ENCODE measurements at regions not wholly inside any gene's neighbourhood (a gene's known extent, or its start where the extent isn't known, plus 50 kb on each side); places are given as distances from the start of the nearest gene placed in this dataset.
A peak's percentile ranks its signal among the peaks of the same experiment; 100 is the strongest.

GRCh38 chr15:35871812-35872211, 325.8 kb upstream of the DPH6 start:
- no peak overlapping the region for H3K4me3 ChIP-seq (ENCODE audit: control insufficient read depth in 1 of 7, extremely low read depth in 1 of 7, insufficient read depth in 4 of 7, low read depth in 2 of 7, low read length in 6 of 7)
- H3K9me3 ChIP-seq (ENCODE audit: control extremely low read depth in 1 of 5, control insufficient read depth in 4 of 5, insufficient read depth in 2 of 5, low read depth in 1 of 5, low read length in 4 of 5): no peaks in the 10 kb centered on the region
- no CpG with 5 or more reads among the region's 3 CpGs for WGBS (ENCODE audit: insufficient coverage)
- H3K27me3 ChIP-seq (replicated peaks in 2 of 5; ENCODE audit: control insufficient read depth in 4 of 5, insufficient read depth in 5 of 5, low read length in 4 of 5): no peaks in the 10 kb centered on the region
- H3K4me1 ChIP-seq (ENCODE audit: control extremely low read depth in 1 of 4, control insufficient read depth in 4 of 4, insufficient read depth in 4 of 4, low read length in 3 of 4): no peaks in the 10 kb centered on the region
- no peak overlapping the region for H3K27ac ChIP-seq (ENCODE audit: insufficient read depth in 1 of 2, low read depth in 1 of 2, low read length in 2 of 2, poor library complexity in 1 of 2, severe bottlenecking in 2 of 2)
- ChIA-PET POLR2A (no interaction called here), CTCF (no interaction called here)
- no peaks in the 10 kb centered on the region for H3K36me3 ChIP-seq (ENCODE audit: control insufficient read depth in 4 of 4, insufficient read depth in 4 of 4, low read length in 3 of 4)
- no peak for DNase-seq

- DNase-seq: peak in 1 of 3 donors; percentile 3
- Histone ChIP-seq H3K27ac (ENCODE audit: insufficient read depth in 1 of 2, low read depth in 1 of 2, low read length in 2 of 2, poor library complexity in 1 of 2, severe bottlenecking in 2 of 2) (no peak overlapping the region), H3K9me3 (ENCODE audit: control extremely low read depth in 1 of 5, control insufficient read depth in 4 of 5, insufficient read depth in 2 of 5, low read depth in 1 of 5, low read length in 4 of 5) (no peaks in the 10 kb centered on the region), H3K36me3 (ENCODE audit: control insufficient read depth in 4 of 4, insufficient read depth in 4 of 4, low read length in 3 of 4) (no peaks in the 10 kb centered on the region), H3K4me1 (ENCODE audit: control extremely low read depth in 1 of 4, control insufficient read depth in 4 of 4, insufficient read depth in 4 of 4, low read length in 3 of 4) (no peaks in the 10 kb centered on the region), H3K27me3 (replicated peaks in 2 of 5; ENCODE audit: control insufficient read depth in 4 of 5, insufficient read depth in 5 of 5, low read length in 4 of 5) (no peaks in the 10 kb centered on the region), H3K4me3 (ENCODE audit: control insufficient read depth in 1 of 7, extremely low read depth in 1 of 7, insufficient read depth in 4 of 7, low read depth in 2 of 7, low read length in 6 of 7) (no peak overlapping the region)
- CTCF ChIA-PET: no interaction called here
- POLR2A ChIA-PET: no interaction called here
Observed at GRCh38 chr15:35872577-35872976, 326.6 kb upstream of the DPH6 start.

- Histone ChIP-seq H3K27me3 (replicated peaks in 2 of 5; ENCODE audit: control insufficient read depth in 4 of 5, insufficient read depth in 5 of 5, low read length in 4 of 5) (no peaks in the 10 kb centered on the region), H3K27ac (ENCODE audit: insufficient read depth in 1 of 2, low read depth in 1 of 2, low read length in 2 of 2, poor library complexity in 1 of 2, severe bottlenecking in 2 of 2) (no peak overlapping the region), H3K4me3 (ENCODE audit: control insufficient read depth in 1 of 7, extremely low read depth in 1 of 7, insufficient read depth in 4 of 7, low read depth in 2 of 7, low read length in 6 of 7) (no peak overlapping the region), H3K36me3 (ENCODE audit: control insufficient read depth in 4 of 4, insufficient read depth in 4 of 4, low read length in 3 of 4) (no peaks in the 10 kb centered on the region), H3K4me1 (ENCODE audit: control extremely low read depth in 1 of 4, control insufficient read depth in 4 of 4, insufficient read depth in 4 of 4, low read length in 3 of 4) (no peaks in the 10 kb centered on the region), H3K9me3 (ENCODE audit: control extremely low read depth in 1 of 5, control insufficient read depth in 4 of 5, insufficient read depth in 2 of 5, low read depth in 1 of 5, low read length in 4 of 5) (peaks cover 0 to 2% (median 0%) of the 10 kb centered on the region in 5 experiments)
- DNase-seq: peak in 1 of 3 donors; percentile 1
- ChIA-PET POLR2A (no interaction called here), CTCF (no interaction called here)
Observed at GRCh38 chr15:35874260-35874905, 328.4 kb upstream of the DPH6 start.

- Histone ChIP-seq H3K4me3 (ENCODE audit: control insufficient read depth in 1 of 7, extremely low read depth in 1 of 7, insufficient read depth in 4 of 7, low read depth in 2 of 7, low read length in 6 of 7) (no peak overlapping the region), H3K9me3 (ENCODE audit: control extremely low read depth in 1 of 5, control insufficient read depth in 4 of 5, insufficient read depth in 2 of 5, low read depth in 1 of 5, low read length in 4 of 5) (peaks cover 0 to 2% (median 0%) of the 10 kb centered on the region in 5 experiments), H3K27me3 (replicated peaks in 2 of 5; ENCODE audit: control insufficient read depth in 4 of 5, insufficient read depth in 5 of 5, low read length in 4 of 5) (no peaks in the 10 kb centered on the region), H3K36me3 (ENCODE audit: control insufficient read depth in 4 of 4, insufficient read depth in 4 of 4, low read length in 3 of 4) (no peaks in the 10 kb centered on the region), H3K4me1 (ENCODE audit: control extremely low read depth in 1 of 4, control insufficient read depth in 4 of 4, insufficient read depth in 4 of 4, low read length in 3 of 4) (no peaks in the 10 kb centered on the region), H3K27ac (ENCODE audit: insufficient read depth in 1 of 2, low read depth in 1 of 2, low read length in 2 of 2, poor library complexity in 1 of 2, severe bottlenecking in 2 of 2) (no peak overlapping the region)
- ChIA-PET POLR2A (no interaction called here), CTCF (no interaction called here)
- no peak for DNase-seq
- 100% methylated on average over 4 of the region's 4 CpGs for WGBS (ENCODE audit: insufficient coverage)
Observed at GRCh38 chr15:35876762-35877161, 330.8 kb upstream of the DPH6 start.

- no peaks in the 10 kb centered on the region for H3K27me3 ChIP-seq (replicated peaks in 2 of 5; ENCODE audit: control insufficient read depth in 4 of 5, insufficient read depth in 5 of 5, low read length in 4 of 5)
- no peaks in the 10 kb centered on the region for H3K36me3 ChIP-seq (ENCODE audit: control insufficient read depth in 4 of 4, insufficient read depth in 4 of 4, low read length in 3 of 4)
- ChIA-PET POLR2A (no interaction called here), CTCF (no interaction called here)
- H3K9me3 ChIP-seq (ENCODE audit: control extremely low read depth in 1 of 5, control insufficient read depth in 4 of 5, insufficient read depth in 2 of 5, low read depth in 1 of 5, low read length in 4 of 5): peaks cover 0 to 2% (median 0%) of the 10 kb centered on the region in 5 experiments
- no peak overlapping the region for H3K4me3 ChIP-seq (ENCODE audit: control insufficient read depth in 1 of 7, extremely low read depth in 1 of 7, insufficient read depth in 4 of 7, low read depth in 2 of 7, low read length in 6 of 7)
- H3K27ac ChIP-seq (ENCODE audit: insufficient read depth in 1 of 2, low read depth in 1 of 2, low read length in 2 of 2, poor library complexity in 1 of 2, severe bottlenecking in 2 of 2): no peak overlapping the region
- no CpG with 5 or more reads among the region's 3 CpGs for WGBS (ENCODE audit: insufficient coverage)
- no peaks in the 10 kb centered on the region for H3K4me1 ChIP-seq (ENCODE audit: control extremely low read depth in 1 of 4, control insufficient read depth in 4 of 4, insufficient read depth in 4 of 4, low read length in 3 of 4)
- DNase-seq: no peak
Observed at GRCh38 chr15:35880896-35881295, 334.9 kb upstream of the DPH6 start.

- no peaks in the 10 kb centered on the region for H3K4me1 ChIP-seq (ENCODE audit: control extremely low read depth in 1 of 4, control insufficient read depth in 4 of 4, insufficient read depth in 4 of 4, low read length in 3 of 4)
- no peaks in the 10 kb centered on the region for H3K36me3 ChIP-seq (ENCODE audit: control insufficient read depth in 4 of 4, insufficient read depth in 4 of 4, low read length in 3 of 4)
- H3K4me3 ChIP-seq (ENCODE audit: control insufficient read depth in 1 of 7, extremely low read depth in 1 of 7, insufficient read depth in 4 of 7, low read depth in 2 of 7, low read length in 6 of 7): no peak overlapping the region
- H3K27ac ChIP-seq (ENCODE audit: insufficient read depth in 1 of 2, low read depth in 1 of 2, low read length in 2 of 2, poor library complexity in 1 of 2, severe bottlenecking in 2 of 2): no peak overlapping the region
- WGBS (ENCODE audit: insufficient coverage): 100% methylated on average over 1 of the region's 1 CpG
- H3K27me3 ChIP-seq (replicated peaks in 2 of 5; ENCODE audit: control insufficient read depth in 4 of 5, insufficient read depth in 5 of 5, low read length in 4 of 5): no peaks in the 10 kb centered on the region
- ChIA-PET CTCF (no interaction called here), POLR2A (no interaction called here)
- H3K9me3 ChIP-seq (ENCODE audit: control extremely low read depth in 1 of 5, control insufficient read depth in 4 of 5, insufficient read depth in 2 of 5, low read depth in 1 of 5, low read length in 4 of 5): no peaks in the 10 kb centered on the region
- DNase-seq: no peak
Observed at GRCh38 chr15:35885870-35886269, 339.9 kb upstream of the DPH6 start.

GRCh38 chr15:35886765-35887164, 340.8 kb upstream of the DPH6 start:
- ChIA-PET POLR2A (no interaction called here), CTCF (no interaction called here)
- no peaks in the 10 kb centered on the region for H3K9me3 ChIP-seq (ENCODE audit: control extremely low read depth in 1 of 5, control insufficient read depth in 4 of 5, insufficient read depth in 2 of 5, low read depth in 1 of 5, low read length in 4 of 5)
- H3K36me3 ChIP-seq (ENCODE audit: control insufficient read depth in 4 of 4, insufficient read depth in 4 of 4, low read length in 3 of 4): no peaks in the 10 kb centered on the region
- H3K4me3 ChIP-seq (ENCODE audit: control insufficient read depth in 1 of 7, extremely low read depth in 1 of 7, insufficient read depth in 4 of 7, low read depth in 2 of 7, low read length in 6 of 7): no peak overlapping the region
- no peak overlapping the region for H3K27ac ChIP-seq (ENCODE audit: insufficient read depth in 1 of 2, low read depth in 1 of 2, low read length in 2 of 2, poor library complexity in 1 of 2, severe bottlenecking in 2 of 2)
- H3K27me3 ChIP-seq (replicated peaks in 2 of 5; ENCODE audit: control insufficient read depth in 4 of 5, insufficient read depth in 5 of 5, low read length in 4 of 5): no peaks in the 10 kb centered on the region
- H3K4me1 ChIP-seq (ENCODE audit: control extremely low read depth in 1 of 4, control insufficient read depth in 4 of 4, insufficient read depth in 4 of 4, low read length in 3 of 4): no peaks in the 10 kb centered on the region
- peak in 2 of 3 donors; percentile 1 to 6 for DNase-seq

Measured in common myeloid progenitor, CD34-positive (primary cell).